ENCODE measurements at regions not wholly inside any gene's neighbourhood (a gene's known extent, or its start where the extent isn't known, plus 50 kb on each side); places are given as distances from the start of the nearest gene placed in this dataset.

GRCh38 chr6:71033171-71033570 lies 76.3 kb upstream of the B3GAT2 start:
- ChIA-PET POLR2A (no interaction called here), CTCF (no interaction called here)
- no peak overlapping the region for H3K27ac Mint-ChIP-seq

GRCh38 chr6:71033890-71034289 lies 77.0 kb upstream of the B3GAT2 start:
- Mint-ChIP-seq H3K27ac (no peak overlapping the region), H3K27me3 (peaks cover 8 to 30% of the 10 kb centered on the region in 2 donors), H3K4me3 (no peak overlapping the region), H3K9me3 (peaks cover 0 to 2% (median 0%) of the 10 kb centered on the region in 5 donors), H3K4me1 (no peaks in the 10 kb centered on the region), H3K36me3 (no peaks in the 10 kb centered on the region)
- no peak overlapping the region for H3K4me3 ChIP-seq (ENCODE audit: low read length)
- no peak overlapping the region for H3K27ac ChIP-seq (ENCODE audit: low read depth, low read length)
- no peaks in the 10 kb centered on the region for H3K9me3 ChIP-seq (ENCODE audit: low read length)
- DNase-seq: no peak
- CTCF ChIA-PET: no interaction called here
- no peaks in the 10 kb centered on the region for H3K36me3 ChIP-seq (ENCODE audit: insufficient read depth, low read length)
- no peaks in the 10 kb centered on the region for H3K27me3 ChIP-seq (ENCODE audit: insufficient read depth, low read length, poor library complexity, severe bottlenecking)
- POLR2A ChIA-PET: no interaction called here
- H3K4me1 ChIP-seq (ENCODE audit: insufficient read depth, low read length): no peaks in the 10 kb centered on the region

More at GRCh38 chr6:71033171-71033570, 76.3 kb upstream of the B3GAT2 start:
- Mint-ChIP-seq H3K9me3 (peaks cover 0 to 2% (median 0%) of the 10 kb centered on the region in 5 donors), H3K27me3 (peaks cover 8 to 27% of the 10 kb centered on the region in 2 donors), H3K36me3 (no peaks in the 10 kb centered on the region), H3K4me3 (no peak overlapping the region), H3K4me1 (no peaks in the 10 kb centered on the region)
- Histone ChIP-seq H3K4me1 (ENCODE audit: insufficient read depth, low read length) (no peaks in the 10 kb centered on the region), H3K27ac (ENCODE audit: low read depth, low read length) (no peak overlapping the region), H3K9me3 (ENCODE audit: low read length) (no peaks in the 10 kb centered on the region), H3K4me3 (ENCODE audit: low read length) (no peak overlapping the region), H3K36me3 (ENCODE audit: insufficient read depth, low read length) (no peaks in the 10 kb centered on the region), H3K27me3 (ENCODE audit: insufficient read depth, low read length, poor library complexity, severe bottlenecking) (no peaks in the 10 kb centered on the region)
- no peak for DNase-seq

GRCh38 chr6:71034563-71035345 lies 77.9 kb upstream of the B3GAT2 start:
- POLR2A ChIA-PET: no interaction called here
- no peaks in the 10 kb centered on the region for H3K27me3 ChIP-seq (ENCODE audit: insufficient read depth, low read length, poor library complexity, severe bottlenecking)
- Mint-ChIP-seq H3K36me3 (no peaks in the 10 kb centered on the region), H3K27ac (no peak overlapping the region), H3K9me3 (peaks cover 0 to 2% (median 0%) of the 10 kb centered on the region in 5 donors), H3K4me1 (no peaks in the 10 kb centered on the region), H3K27me3 (peaks cover 8 to 30% of the 10 kb centered on the region in 2 donors), H3K4me3 (no peak overlapping the region)
- H3K27ac ChIP-seq (ENCODE audit: low read depth, low read length): no peak overlapping the region
- H3K36me3 ChIP-seq (ENCODE audit: insufficient read depth, low read length): no peaks in the 10 kb centered on the region
- H3K9me3 ChIP-seq (ENCODE audit: low read length): no peaks in the 10 kb centered on the region
- CTCF ChIA-PET: no interaction called here
- no peak for DNase-seq
- no peak overlapping the region for H3K4me3 ChIP-seq (ENCODE audit: low read length)
- H3K4me1 ChIP-seq (ENCODE audit: insufficient read depth, low read length): no peaks in the 10 kb centered on the region

- H3K4me3 ChIP-seq (ENCODE audit: low read length): no peak overlapping the region
- no peaks in the 10 kb centered on the region for H3K4me1 Mint-ChIP-seq
- no peaks in the 10 kb centered on the region for H3K36me3 ChIP-seq (ENCODE audit: insufficient read depth, low read length)
- no peak overlapping the region for H3K27ac Mint-ChIP-seq
- no peaks in the 10 kb centered on the region for H3K27me3 ChIP-seq (ENCODE audit: insufficient read depth, low read length, poor library complexity, severe bottlenecking)
- no peaks in the 10 kb centered on the region for H3K4me1 ChIP-seq (ENCODE audit: insufficient read depth, low read length)
- H3K27me3 Mint-ChIP-seq: peaks cover 8 to 31% of the 10 kb centered on the region in 2 donors
- ChIA-PET CTCF (no interaction called here), POLR2A (no interaction called here)
- DNase-seq: no peak
- peaks cover 0 to 2% (median 0%) of the 10 kb centered on the region in 5 donors for H3K9me3 Mint-ChIP-seq
- H3K9me3 ChIP-seq (ENCODE audit: low read length): no peaks in the 10 kb centered on the region
- H3K27ac ChIP-seq (ENCODE audit: low read depth, low read length): no peak overlapping the region
- no peak overlapping the region for H3K4me3 Mint-ChIP-seq
- no peaks in the 10 kb centered on the region for H3K36me3 Mint-ChIP-seq
Observed at GRCh38 chr6:71035871-71036270, 79.0 kb upstream of the B3GAT2 start.

GRCh38 chr6:71038711-71039344 lies 82.0 kb upstream of the B3GAT2 start:
- Mint-ChIP-seq H3K27me3 (peaks cover 8 to 22% of the 10 kb centered on the region in 2 donors), H3K4me3 (no peak overlapping the region), H3K27ac (no peak overlapping the region), H3K9me3 (peaks cover 0 to 2% (median 0%) of the 10 kb centered on the region in 5 donors), H3K4me1 (no peaks in the 10 kb centered on the region), H3K36me3 (no peaks in the 10 kb centered on the region)
- no peaks in the 10 kb centered on the region for H3K9me3 ChIP-seq (ENCODE audit: low read length)
- H3K36me3 ChIP-seq (ENCODE audit: insufficient read depth, low read length): no peaks in the 10 kb centered on the region
- no peak overlapping the region for H3K27ac ChIP-seq (ENCODE audit: low read depth, low read length)
- DNase-seq: no peak
- no peaks in the 10 kb centered on the region for H3K4me1 ChIP-seq (ENCODE audit: insufficient read depth, low read length)
- no peak overlapping the region for H3K4me3 ChIP-seq (ENCODE audit: low read length)
- POLR2A ChIA-PET: no interaction called here
- H3K27me3 ChIP-seq (ENCODE audit: insufficient read depth, low read length, poor library complexity, severe bottlenecking): no peaks in the 10 kb centered on the region
- CTCF ChIA-PET: no interaction called here

- no peaks in the 10 kb centered on the region for H3K27me3 ChIP-seq (ENCODE audit: insufficient read depth, low read length, poor library complexity, severe bottlenecking)
- no peaks in the 10 kb centered on the region for H3K9me3 ChIP-seq (ENCODE audit: low read length)
- CTCF ChIA-PET: no interaction called here
- no peaks in the 10 kb centered on the region for H3K36me3 Mint-ChIP-seq
- no peaks in the 10 kb centered on the region for H3K4me1 Mint-ChIP-seq
- peaks cover 7 to 18% of the 10 kb centered on the region in 2 donors for H3K27me3 Mint-ChIP-seq
- no peak overlapping the region for H3K4me3 ChIP-seq (ENCODE audit: low read length)
- no peak overlapping the region for H3K27ac Mint-ChIP-seq
- H3K4me3 Mint-ChIP-seq: no peak overlapping the region
- DNase-seq: no peak
- no peaks in the 10 kb centered on the region for H3K36me3 ChIP-seq (ENCODE audit: insufficient read depth, low read length)
- H3K27ac ChIP-seq (ENCODE audit: low read depth, low read length): no peak overlapping the region
- H3K4me1 ChIP-seq (ENCODE audit: insufficient read depth, low read length): no peaks in the 10 kb centered on the region
- peaks cover 0 to 2% (median 0%) of the 10 kb centered on the region in 5 donors for H3K9me3 Mint-ChIP-seq
- POLR2A ChIA-PET: no interaction called here
Observed at GRCh38 chr6:71040043-71040442, 83.2 kb upstream of the B3GAT2 start.

- Histone ChIP-seq H3K4me3 (ENCODE audit: low read length) (no peak overlapping the region), H3K4me1 (ENCODE audit: insufficient read depth, low read length) (no peaks in the 10 kb centered on the region), H3K9me3 (ENCODE audit: low read length) (no peaks in the 10 kb centered on the region), H3K27ac (ENCODE audit: low read depth, low read length) (no peak overlapping the region), H3K27me3 (ENCODE audit: insufficient read depth, low read length, poor library complexity, severe bottlenecking) (no peaks in the 10 kb centered on the region), H3K36me3 (ENCODE audit: insufficient read depth, low read length) (no peaks in the 10 kb centered on the region)
- Mint-ChIP-seq H3K27me3 (peaks cover 5 to 10% of the 10 kb centered on the region in 2 donors), H3K4me3 (no peak overlapping the region), H3K27ac (no peak overlapping the region), H3K4me1 (no peaks in the 10 kb centered on the region), H3K36me3 (no peaks in the 10 kb centered on the region), H3K9me3 (no peaks in the 10 kb centered on the region)
- no peak for DNase-seq
- ChIA-PET POLR2A (no interaction called here), CTCF (no interaction called here)
Observed at GRCh38 chr6:71040841-71041240, 84.0 kb upstream of the B3GAT2 start.

GRCh38 chr6:71043902-71044301 lies 87.0 kb upstream of the B3GAT2 start:
- no peak for DNase-seq
- Mint-ChIP-seq H3K36me3 (no peaks in the 10 kb centered on the region), H3K27ac (no peak overlapping the region), H3K4me3 (no peak overlapping the region), H3K27me3 (peaks cover 7 to 11% of the 10 kb centered on the region in 2 donors), H3K9me3 (no peaks in the 10 kb centered on the region), H3K4me1 (no peaks in the 10 kb centered on the region)
- Histone ChIP-seq H3K4me1 (ENCODE audit: insufficient read depth, low read length) (no peaks in the 10 kb centered on the region), H3K36me3 (ENCODE audit: insufficient read depth, low read length) (no peaks in the 10 kb centered on the region), H3K9me3 (ENCODE audit: low read length) (no peaks in the 10 kb centered on the region), H3K27me3 (ENCODE audit: insufficient read depth, low read length, poor library complexity, severe bottlenecking) (no peaks in the 10 kb centered on the region), H3K4me3 (ENCODE audit: low read length) (no peak overlapping the region), H3K27ac (ENCODE audit: low read depth, low read length) (no peak overlapping the region)
- ChIA-PET POLR2A (no interaction called here), CTCF (interaction anchor here (1.5 kb wide), 1 partner anchor 13 kb away, joined by 3 read pairs; no protein-coding TSS in a partner anchor)
